NCI-H1417 (cell line): ENCODE measurements at regions not wholly inside any gene's neighbourhood (a gene's known extent, or its start where the extent isn't known, plus 50 kb on each side); places are given as distances from the start of the nearest gene placed in this dataset.
"Not testable (repeated sequence)": the region's sequence is repeated elsewhere in the genome, so short reads cannot be mapped to it uniquely, and the experiment has no call there.

Source experiments
- DNase-seq, 3 experiments: peaks; one replicate each; lab custom pipeline; 2025; lab: John Stamatoyannopoulos, UW

- no peak for DNase-seq
Observed at GRCh38 chr2:149715894-149716293, 128.3 kb upstream of the MMADHC start.

GRCh38 chr2:149715005-149715592, 127.5 kb upstream of the MMADHC start:
- DNase-seq, result peak in 2 of 3 experiments; percentile 3 to 42

GRCh38 chr2:149709496-149710263, 122.1 kb upstream of the MMADHC start:
- peak in 1 of 3 experiments; percentile 17 for DNase-seq

GRCh38 chr2:149703281-149703680, 115.7 kb upstream of the MMADHC start:
- DNase-seq, result no peak

GRCh38 chr2:149702571-149702970, 115.0 kb upstream of the MMADHC start:
- DNase-seq, result no peak

- DNase-seq, result no peak
Observed at GRCh38 chr2:149701241-149701640, 113.7 kb upstream of the MMADHC start.

GRCh38 chr2:149692961-149693396, 105.4 kb upstream of the MMADHC start:
- DNase-seq, result no peak

GRCh38 chr2:149690825-149691224, 103.2 kb upstream of the MMADHC start:
- DNase-seq, result no peak

- DNase-seq, result peak in 1 of 3 experiments; percentile 14
Observed at GRCh38 chr2:149687052-149687427, 99.5 kb upstream of the MMADHC start.

- DNase-seq, result no peak
Observed at GRCh38 chr2:149686136-149687051, 98.8 kb upstream of the MMADHC start.

- DNase-seq, result not testable (repeated sequence)
Observed at GRCh38 chr2:149685401-149685800, 97.8 kb upstream of the MMADHC start.

- DNase-seq, result no peak
Observed at GRCh38 chr2:149679286-149679685, 91.7 kb upstream of the MMADHC start.

- DNase-seq, result no peak
Observed at GRCh38 chr2:149677416-149677815, 89.8 kb upstream of the MMADHC start.

- DNase-seq, result no peak
Observed at GRCh38 chr2:149670086-149670485, 82.5 kb upstream of the MMADHC start.

GRCh38 chr2:149666809-149667320, 79.3 kb upstream of the MMADHC start:
- no peak for DNase-seq

GRCh38 chr2:149664896-149665295, 77.3 kb upstream of the MMADHC start:
- DNase-seq, result no peak

GRCh38 chr2:149662556-149662955, 75.0 kb upstream of the MMADHC start:
- no peak for DNase-seq

GRCh38 chr2:149661844-149662243, 74.3 kb upstream of the MMADHC start:
- no peak for DNase-seq

GRCh38 chr2:149658553-149658952, 71.0 kb upstream of the MMADHC start:
- DNase-seq, result no peak

GRCh38 chr2:149657401-149658040, 69.9 kb upstream of the MMADHC start:
- peak; percentile 14 to 96 (median 74) for DNase-seq

GRCh38 chr2:149656996-149657395, 69.4 kb upstream of the MMADHC start:
- DNase-seq, result peak in 1 of 3 experiments; percentile 74
